Neural progenitor cell (in vitro differentiated cells): ENCODE measurements at regions not wholly inside any gene's neighbourhood (a gene's known extent, or its start where the extent isn't known, plus 50 kb on each side); places are given as distances from the start of the nearest gene placed in this dataset.

Source experiments
- EZH2 ChIP-seq: fragments of 200-600 bp; sonication (generic); IDR thresholded peaks from 2 replicates; pipeline ENCODE4 v1.6.1; 2017; ENCODE audit warnings: antibody characterized with exemption, mild to moderate bottlenecking, moderate library complexity
- EZH2phosphoT487 ChIP-seq: fragments of 200-600 bp; sonication (generic); IDR thresholded peaks from 2 replicates; pipeline ENCODE4 v1.6.1; 2017; ENCODE audit warnings: antibody characterized with exemption
- TF ChIP-seq, protein P1 (sequence below): fragments of 200-600 bp; sonication (generic); IDR thresholded peaks from 2 replicates; pipeline ENCODE4 v1.5.1; 2017; ENCODE audit warnings: antibody characterized with exemption, mild to moderate bottlenecking

DNA sequence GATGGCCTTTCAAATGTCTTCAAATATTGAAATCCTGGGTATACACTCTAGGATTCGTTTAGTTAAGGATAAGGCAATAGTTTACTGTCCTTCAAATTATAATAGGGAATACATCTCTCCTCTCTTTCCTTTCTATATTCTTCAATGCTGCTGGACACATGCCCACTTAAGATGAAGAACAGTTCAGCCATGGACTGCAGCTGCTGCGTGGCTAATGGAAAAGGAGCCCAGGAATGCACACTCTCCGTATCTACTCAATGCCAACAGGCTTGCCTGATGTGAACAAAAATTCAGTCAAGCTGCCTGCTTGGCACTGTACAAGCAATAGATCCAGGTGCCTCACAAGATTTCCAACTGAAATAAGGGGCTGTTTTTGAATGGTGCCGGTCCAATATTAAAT lies 321.2 kb upstream of the LYPLAL1 start:
- TF ChIP-seq, protein P1, sequence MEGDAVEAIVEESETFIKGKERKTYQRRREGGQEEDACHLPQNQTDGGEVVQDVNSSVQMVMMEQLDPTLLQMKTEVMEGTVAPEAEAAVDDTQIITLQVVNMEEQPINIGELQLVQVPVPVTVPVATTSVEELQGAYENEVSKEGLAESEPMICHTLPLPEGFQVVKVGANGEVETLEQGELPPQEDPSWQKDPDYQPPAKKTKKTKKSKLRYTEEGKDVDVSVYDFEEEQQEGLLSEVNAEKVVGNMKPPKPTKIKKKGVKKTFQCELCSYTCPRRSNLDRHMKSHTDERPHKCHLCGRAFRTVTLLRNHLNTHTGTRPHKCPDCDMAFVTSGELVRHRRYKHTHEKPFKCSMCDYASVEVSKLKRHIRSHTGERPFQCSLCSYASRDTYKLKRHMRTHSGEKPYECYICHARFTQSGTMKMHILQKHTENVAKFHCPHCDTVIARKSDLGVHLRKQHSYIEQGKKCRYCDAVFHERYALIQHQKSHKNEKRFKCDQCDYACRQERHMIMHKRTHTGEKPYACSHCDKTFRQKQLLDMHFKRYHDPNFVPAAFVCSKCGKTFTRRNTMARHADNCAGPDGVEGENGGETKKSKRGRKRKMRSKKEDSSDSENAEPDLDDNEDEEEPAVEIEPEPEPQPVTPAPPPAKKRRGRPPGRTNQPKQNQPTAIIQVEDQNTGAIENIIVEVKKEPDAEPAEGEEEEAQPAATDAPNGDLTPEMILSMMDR = no peak
- TF ChIP-seq EZH2 (no peak), EZH2phosphoT487 (no peak)
